HG03280 (cell line): ENCODE measurements at regions not wholly inside any gene's neighbourhood (a gene's known extent, or its start where the extent isn't known, plus 50 kb on each side); places are given as distances from the start of the nearest gene placed in this dataset.

Experiments
- ATAC-seq: cut with Tn5 transposase; IDR thresholded peaks from one replicate; pipeline ENCODE4 v1.9.1; 2021; ENCODE audit warnings: mild to moderate bottlenecking, moderate library complexity; ENCODE audit not compliant: unreplicated experiment

GRCh38 chr2:66041902-66042657 lies 392.8 kb upstream of the MEIS1 start:
- ATAC-seq = no peak

GRCh38 chr2:66036948-66037347 lies 398.0 kb upstream of the MEIS1 start:
- no peak for ATAC-seq

- no peak for ATAC-seq
Observed at GRCh38 chr2:66034467-66034866, 400.5 kb upstream of the MEIS1 start.

- no peak for ATAC-seq
Observed at GRCh38 chr2:66032226-66032775, 402.6 kb upstream of the MEIS1 start.

DNA sequence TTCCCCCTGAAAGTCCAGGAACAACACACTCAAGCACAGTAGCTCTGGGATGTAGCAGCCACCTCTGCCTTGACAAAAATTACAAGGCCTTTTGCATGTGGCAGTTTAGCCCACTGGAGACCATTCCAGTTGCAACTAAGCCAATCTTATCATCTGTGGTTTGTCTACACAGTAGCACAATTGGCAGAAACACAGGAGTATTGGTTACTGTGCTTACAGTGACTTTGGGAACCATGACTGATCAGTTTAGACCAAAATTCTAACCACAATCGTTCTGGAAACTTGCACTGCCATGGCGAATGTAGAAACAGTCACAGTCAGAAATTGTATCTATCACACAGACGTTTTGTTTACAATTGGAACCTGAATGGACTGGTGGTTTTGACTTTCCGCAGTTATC lies 403.7 kb upstream of the MEIS1 start:
- no peak for ATAC-seq

GRCh38 chr2:66030553-66030952 lies 404.4 kb upstream of the MEIS1 start:
- no peak for ATAC-seq

- no peak for ATAC-seq
Observed at GRCh38 chr2:66024391-66024790, 410.5 kb upstream of the MEIS1 start.

DNA sequence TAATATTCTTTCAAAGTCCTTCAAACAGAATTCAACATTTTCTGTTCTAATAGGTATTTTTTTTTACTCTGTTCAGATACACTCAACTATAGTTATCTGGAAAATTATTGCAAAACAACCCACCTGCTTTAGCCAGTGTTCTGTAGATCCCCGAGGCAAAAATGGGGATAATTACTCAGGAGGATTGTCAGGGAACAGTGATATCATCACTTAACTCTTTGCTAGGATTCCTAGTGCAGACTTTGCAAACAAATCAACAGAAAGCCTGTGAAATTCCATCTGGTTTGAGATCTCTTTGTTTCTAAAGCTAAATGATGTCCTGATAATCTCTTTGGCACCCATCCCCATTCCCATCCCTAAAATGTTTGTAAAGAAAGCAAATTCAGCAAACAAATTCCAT lies 413.6 kb upstream of the MEIS1 start:
- no peak for ATAC-seq

DNA sequence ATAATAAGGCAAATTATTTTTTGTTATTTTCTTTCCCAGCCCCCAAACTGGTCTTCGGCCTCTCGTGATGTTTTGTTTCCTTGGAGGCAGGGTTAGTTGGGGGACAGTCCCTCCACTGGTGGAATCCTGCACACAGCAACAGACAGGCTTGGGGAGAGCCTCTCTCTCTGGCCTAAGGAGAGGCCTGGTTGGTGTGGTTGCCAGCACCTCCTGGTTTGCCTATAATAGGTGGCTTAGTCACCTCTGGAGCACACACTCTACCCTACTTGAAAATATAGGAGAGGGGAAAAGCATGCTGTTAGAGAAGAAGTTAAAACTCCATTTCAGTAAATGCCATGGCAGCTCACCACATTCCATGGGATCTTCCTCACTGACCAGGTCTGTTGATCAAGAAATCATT lies 417.2 kb upstream of the MEIS1 start:
- no peak for ATAC-seq

DNA sequence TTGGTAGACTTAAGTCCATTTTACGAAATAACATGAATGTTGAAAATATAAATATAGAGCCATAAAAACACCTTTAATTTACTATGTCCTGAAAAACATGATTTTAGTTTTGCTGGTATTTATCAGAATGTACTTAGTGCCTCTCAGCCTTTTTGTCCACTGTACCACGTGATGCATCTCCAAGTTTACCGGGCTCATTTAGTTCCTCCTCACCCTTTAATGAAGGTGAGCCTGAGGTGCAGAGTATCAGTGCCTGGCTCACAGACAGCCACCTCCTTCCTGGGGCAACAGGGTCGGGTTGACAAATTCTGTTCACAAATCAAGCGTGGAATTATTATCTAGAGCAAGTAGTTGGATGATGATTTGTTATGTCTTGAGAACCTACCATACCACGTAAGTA lies 420.5 kb upstream of the MEIS1 start:
- ATAC-seq = no peak

GRCh38 chr2:66013456-66013855 lies 421.5 kb upstream of the MEIS1 start:
- no peak for ATAC-seq

- ATAC-seq = no peak
Observed at GRCh38 chr2:66003931-66004330, 431.0 kb upstream of the MEIS1 start.

DNA sequence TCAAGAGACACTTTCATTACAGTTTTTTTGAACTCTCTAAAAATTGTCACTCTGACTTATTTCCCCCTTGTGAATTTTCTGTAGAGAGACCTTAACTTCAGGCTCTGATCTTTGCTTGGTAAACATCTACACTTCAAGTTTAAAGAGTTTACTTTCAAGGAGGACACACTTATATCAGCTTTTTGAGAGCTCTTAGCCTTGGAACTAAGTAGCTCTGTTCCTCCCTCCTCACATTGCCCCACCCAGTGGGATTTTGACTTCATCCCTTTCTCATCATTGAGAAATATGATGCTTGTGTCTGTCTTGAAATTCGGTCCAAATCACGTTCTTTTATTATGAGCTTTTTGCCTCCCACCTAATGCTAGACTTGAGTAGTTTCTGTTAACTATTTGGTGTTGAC lies 433.4 kb upstream of the MEIS1 start:
- ATAC-seq = no peak

DNA sequence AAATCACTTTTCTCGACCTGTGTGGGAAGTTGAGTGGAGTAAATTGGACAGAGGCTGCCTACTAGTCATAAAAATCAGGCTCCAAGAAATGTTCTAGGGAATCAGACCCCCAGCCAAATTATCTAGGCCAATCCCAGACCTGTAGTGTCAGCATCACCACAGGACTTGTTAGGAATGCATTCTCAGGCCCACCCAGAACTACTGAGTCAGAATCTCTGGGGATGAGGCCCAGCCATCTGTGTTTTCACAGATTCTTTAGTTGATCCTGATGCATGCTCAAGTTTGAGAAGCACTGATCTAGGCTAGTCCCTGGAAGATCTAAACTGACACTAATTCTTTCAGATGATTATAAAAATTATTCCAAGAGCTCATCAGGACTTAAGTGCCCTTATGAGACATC lies 434.0 kb upstream of the MEIS1 start:
- no peak for ATAC-seq

- no peak for ATAC-seq
Observed at GRCh38 chr2:65999796-66000195, 435.1 kb upstream of the MEIS1 start.

DNA sequence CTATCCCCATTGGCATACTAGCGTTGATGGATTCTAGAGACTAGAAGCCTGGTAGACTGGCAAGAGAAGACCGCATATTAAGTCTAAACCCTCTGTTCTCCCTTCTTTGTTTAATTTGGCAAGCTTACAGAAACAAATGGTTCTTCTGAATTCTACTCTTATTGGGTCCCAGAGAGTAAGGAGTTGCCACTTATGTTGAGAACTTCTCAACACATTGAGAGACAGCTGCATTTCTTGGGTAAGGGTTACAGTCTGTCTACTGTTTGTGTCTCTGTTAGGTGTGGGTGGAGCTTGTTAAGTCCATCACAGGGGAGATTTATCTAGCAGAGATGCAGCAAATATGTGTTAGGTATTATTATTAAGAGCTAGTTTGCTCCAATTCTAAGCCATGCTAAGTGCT lies 435.8 kb upstream of the MEIS1 start:
- no peak for ATAC-seq

- ATAC-seq = no peak
Observed at GRCh38 chr2:65997961-65998360, 437.0 kb upstream of the MEIS1 start.

DNA sequence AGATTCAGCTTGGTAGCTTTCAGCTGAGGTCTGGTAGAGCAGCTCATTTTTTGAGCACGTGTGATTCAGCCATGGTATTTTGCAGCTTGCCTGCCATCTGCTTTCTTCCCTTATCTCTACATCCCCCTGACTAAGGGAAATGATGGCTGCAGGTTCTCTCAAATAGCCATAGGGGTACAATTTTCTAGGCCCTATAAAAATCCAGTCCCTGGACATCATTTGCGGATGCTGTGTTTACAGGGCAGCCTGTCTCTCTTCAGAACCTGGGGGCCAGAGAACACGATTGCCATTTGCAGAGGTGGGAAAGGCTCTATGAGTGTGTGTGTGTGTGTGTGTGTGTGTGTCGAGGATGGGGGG lies 442.7 kb upstream of the MEIS1 start:
- no peak for ATAC-seq

DNA sequence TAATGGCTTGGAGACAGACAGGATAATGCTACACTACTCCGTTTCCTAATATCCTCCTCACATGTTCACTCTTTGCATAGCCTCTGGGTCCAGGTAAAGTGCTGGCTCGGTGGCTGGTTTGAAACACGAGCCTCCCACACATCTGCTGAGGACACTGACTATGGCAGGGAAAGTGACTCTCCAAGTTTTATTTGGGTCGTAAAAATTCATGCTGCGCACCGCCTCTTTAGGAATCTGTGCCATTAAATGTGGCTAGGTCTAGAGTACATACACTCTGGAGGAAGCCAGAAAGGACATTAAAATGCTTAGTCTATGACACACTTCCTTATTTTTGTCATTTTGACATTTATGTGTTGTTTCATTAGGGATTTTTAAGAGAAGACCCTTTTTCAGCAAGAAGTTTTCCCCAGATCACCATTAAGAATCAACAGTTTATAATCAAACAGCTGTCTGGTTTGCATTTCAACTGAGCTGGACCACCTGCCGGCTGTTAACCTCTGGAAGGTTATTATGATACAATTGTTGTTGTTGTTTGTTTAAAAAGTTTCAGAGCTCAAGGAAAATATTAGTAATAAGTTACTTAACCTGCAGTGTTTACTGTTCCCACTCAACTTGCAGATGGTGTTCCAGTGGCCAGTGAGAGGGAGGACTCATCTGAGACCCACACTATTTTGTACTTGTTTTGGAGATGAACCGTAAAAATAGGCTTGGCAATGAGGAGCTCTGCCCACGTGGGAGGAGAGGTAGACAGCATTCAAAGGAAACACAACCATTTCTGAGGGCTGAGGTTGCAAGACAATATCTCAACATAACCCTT lies 443.3 kb upstream of the MEIS1 start:
- ATAC-seq = no peak

GRCh38 chr2:65985986-65986385 lies 448.9 kb upstream of the MEIS1 start:
- ATAC-seq = no peak

- no peak for ATAC-seq
Observed at GRCh38 chr2:65980531-65980930, 454.4 kb upstream of the MEIS1 start.

DNA sequence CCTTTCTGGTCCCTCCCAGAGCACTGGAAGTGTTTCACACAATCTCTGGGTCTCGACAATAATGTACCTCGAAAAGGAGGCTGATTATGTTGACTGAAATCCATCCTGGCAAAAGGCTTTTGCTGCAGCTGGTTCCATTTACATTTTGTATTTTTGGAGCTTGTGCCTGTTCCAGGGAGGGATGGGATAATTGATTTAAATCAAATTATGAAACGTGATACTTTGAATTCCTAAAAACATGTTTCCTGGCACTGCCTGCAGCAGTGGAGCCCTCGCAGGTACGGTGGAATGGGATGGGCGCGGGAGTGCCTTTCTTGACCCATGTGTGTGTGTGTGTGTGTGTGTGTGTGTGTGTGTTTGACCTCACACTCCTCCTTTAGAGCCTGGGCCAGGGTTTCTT lies 455.5 kb upstream of the MEIS1 start:
- no peak for ATAC-seq
